ENCODE measurements at regions not wholly inside any gene's neighbourhood (a gene's known extent, or its start where the extent isn't known, plus 50 kb on each side); places are given as distances from the start of the nearest gene placed in this dataset.

DNA sequence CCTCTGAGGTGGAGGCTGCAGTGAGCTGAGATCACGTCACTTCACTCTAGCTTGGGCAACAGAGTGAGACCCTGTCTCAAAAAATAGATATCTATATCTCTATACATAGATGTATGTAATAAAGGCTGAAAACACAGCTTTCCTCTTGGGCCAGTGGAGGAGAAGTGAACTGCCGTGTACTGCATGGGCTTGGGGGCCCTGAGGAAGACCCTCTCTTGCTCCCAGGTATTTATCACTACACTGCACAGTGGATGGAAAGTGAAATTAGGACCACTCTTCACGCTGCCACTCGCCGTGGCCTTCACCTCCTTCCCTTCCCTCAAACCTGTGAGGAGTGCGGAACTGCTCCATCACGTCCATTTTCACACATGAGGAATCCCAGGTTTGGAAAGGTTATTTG is 68.8 kb upstream of the SIAH1 start:
- TF ChIP-seq, protein P1, sequence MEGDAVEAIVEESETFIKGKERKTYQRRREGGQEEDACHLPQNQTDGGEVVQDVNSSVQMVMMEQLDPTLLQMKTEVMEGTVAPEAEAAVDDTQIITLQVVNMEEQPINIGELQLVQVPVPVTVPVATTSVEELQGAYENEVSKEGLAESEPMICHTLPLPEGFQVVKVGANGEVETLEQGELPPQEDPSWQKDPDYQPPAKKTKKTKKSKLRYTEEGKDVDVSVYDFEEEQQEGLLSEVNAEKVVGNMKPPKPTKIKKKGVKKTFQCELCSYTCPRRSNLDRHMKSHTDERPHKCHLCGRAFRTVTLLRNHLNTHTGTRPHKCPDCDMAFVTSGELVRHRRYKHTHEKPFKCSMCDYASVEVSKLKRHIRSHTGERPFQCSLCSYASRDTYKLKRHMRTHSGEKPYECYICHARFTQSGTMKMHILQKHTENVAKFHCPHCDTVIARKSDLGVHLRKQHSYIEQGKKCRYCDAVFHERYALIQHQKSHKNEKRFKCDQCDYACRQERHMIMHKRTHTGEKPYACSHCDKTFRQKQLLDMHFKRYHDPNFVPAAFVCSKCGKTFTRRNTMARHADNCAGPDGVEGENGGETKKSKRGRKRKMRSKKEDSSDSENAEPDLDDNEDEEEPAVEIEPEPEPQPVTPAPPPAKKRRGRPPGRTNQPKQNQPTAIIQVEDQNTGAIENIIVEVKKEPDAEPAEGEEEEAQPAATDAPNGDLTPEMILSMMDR (IDR thresholded peaks at IDR 0.05; ENCODE audit: low read depth, low read length): no peak
- no peak for TF ChIP-seq EZH2phosphoT487 (IDR thresholded peaks at IDR 0.05; ENCODE audit: low read depth)

All from OCI-LY3 (cell line).